CD8-positive, alpha-beta memory T cell (primary cell): ENCODE measurements at regions not wholly inside any gene's neighbourhood (a gene's known extent, or its start where the extent isn't known, plus 50 kb on each side); places are given as distances from the start of the nearest gene placed in this dataset.

Source experiments
- CTCF ChIA-PET: fragments of 350-600 bp; sonication (Branson Sonifier 250); formaldehyde crosslinking; loops from one replicate; lab custom pipeline; 2021; ENCODE audit warnings: antibody characterized with exemption; lab: Charles Lee
- POLR2A ChIA-PET: fragments of 350-600 bp; sonication (Branson Sonifier 250); formaldehyde crosslinking; loops from one replicate; lab custom pipeline; 2021; ENCODE audit warnings: antibody characterized with exemption; lab: Charles Lee
- DNase-seq, 5 donors: peaks; one replicate each; pipeline versions ENCODE4 v3.0.0 to v3.0.0-alpha.2; 2020 to 2022; ENCODE audit warnings: mixed read lengths in 1 of 5
- H3K27ac ChIP-seq: one replicate; pipeline ENCODE4 v1.7.0; 2013; ENCODE audit warnings: low read depth, mild to moderate bottlenecking, low read length, moderate library complexity
- H3K27me3 ChIP-seq: 2 replicates; pipeline ENCODE4 v1.7.0; 2013; ENCODE audit warnings: low read length, mild to moderate bottlenecking; ENCODE audit not compliant: insufficient read depth, poor library complexity, severe bottlenecking
- H3K36me3 ChIP-seq: 2 replicates; pipeline ENCODE4 v1.7.0; 2013; ENCODE audit warnings: mild to moderate bottlenecking, low read length, moderate library complexity; ENCODE audit not compliant: insufficient read depth
- H3K4me1 ChIP-seq: 2 replicates; pipeline ENCODE4 v1.7.0; 2013; ENCODE audit warnings: mild to moderate bottlenecking, low read length, moderate library complexity; ENCODE audit not compliant: insufficient read depth
- H3K4me3 ChIP-seq: 2 replicates; pipeline ENCODE4 v1.7.0; 2013; ENCODE audit warnings: mild to moderate bottlenecking, low read length
- H3K9me3 ChIP-seq: 2 replicates; pipeline ENCODE4 v1.7.0; 2013; ENCODE audit warnings: mild to moderate bottlenecking, low read length
- H3K27ac Mint-ChIP-seq, 8 donors: one replicate each; pipeline ENCODE4 v1.8.0; 2020 to 2021; ENCODE audit warnings: mixed read lengths in 8 of 8, mild to moderate bottlenecking in 6 of 8, inconsistent platforms in 3 of 8, moderate library complexity in 3 of 8
- H3K27me3 Mint-ChIP-seq, 2 donors: one replicate each; pipeline ENCODE4 v1.8.0; 2020 to 2021; ENCODE audit warnings: mixed read lengths in 2 of 2, mild to moderate bottlenecking in 1 of 2, moderate library complexity in 1 of 2
- H3K36me3 Mint-ChIP-seq, 3 donors: one replicate each; pipeline ENCODE4 v1.8.0; 2020 to 2021; ENCODE audit warnings: mixed read lengths in 3 of 3, inconsistent platforms in 1 of 3, mild to moderate bottlenecking in 1 of 3
- H3K4me1 Mint-ChIP-seq, 3 donors: one replicate each; pipeline ENCODE4 v1.8.0; 2020 to 2021; ENCODE audit warnings: mixed read lengths in 3 of 3, inconsistent platforms in 1 of 3, mild to moderate bottlenecking in 1 of 3
- H3K4me3 Mint-ChIP-seq, 7 donors: one replicate each; pipeline ENCODE4 v1.8.0; 2020 to 2021; ENCODE audit warnings: mixed read lengths in 7 of 7, mild to moderate bottlenecking in 6 of 7, moderate library complexity in 4 of 7, inconsistent platforms in 2 of 7
- H3K9me3 Mint-ChIP-seq, 5 donors: one replicate each; pipeline ENCODE4 v1.8.0; 2020 to 2022; ENCODE audit warnings: mixed read lengths in 5 of 5, mild to moderate bottlenecking in 3 of 5, moderate library complexity in 2 of 5, inconsistent platforms in 1 of 5

GRCh38 chr2:175401956-175402469 lies 220.5 kb upstream of the ATP5MC3 start:
- Histone ChIP-seq H3K27ac (no peak overlapping the region), H3K9me3 (no peaks in the 10 kb centered on the region), H3K27me3 (no peaks in the 10 kb centered on the region), H3K4me1 (no peaks in the 10 kb centered on the region), H3K4me3 (no peak overlapping the region), H3K36me3 (no peaks in the 10 kb centered on the region)
- DNase-seq: no peak
- H3K4me1 Mint-ChIP-seq: no peaks in the 10 kb centered on the region
- peaks cover 13 to 25% of the 10 kb centered on the region in 2 donors for H3K27me3 Mint-ChIP-seq
- ChIA-PET POLR2A (no interaction called here), CTCF (no interaction called here)
- H3K4me3 Mint-ChIP-seq: no peak overlapping the region
- H3K27ac Mint-ChIP-seq: no peak overlapping the region
- H3K9me3 Mint-ChIP-seq: no peaks in the 10 kb centered on the region
- H3K36me3 Mint-ChIP-seq: no peaks in the 10 kb centered on the region

GRCh38 chr2:175400975-175401374 lies 219.5 kb upstream of the ATP5MC3 start:
- Mint-ChIP-seq H3K4me1 (no peaks in the 10 kb centered on the region), H3K36me3 (no peaks in the 10 kb centered on the region), H3K4me3 (no peak overlapping the region), H3K27ac (no peak overlapping the region), H3K9me3 (no peaks in the 10 kb centered on the region), H3K27me3 (peaks cover 15 to 29% of the 10 kb centered on the region in 2 donors)
- POLR2A ChIA-PET: no interaction called here
- H3K36me3 ChIP-seq: no peaks in the 10 kb centered on the region
- no peak overlapping the region for H3K27ac ChIP-seq
- no peaks in the 10 kb centered on the region for H3K27me3 ChIP-seq
- H3K9me3 ChIP-seq: no peaks in the 10 kb centered on the region
- no peaks in the 10 kb centered on the region for H3K4me1 ChIP-seq
- H3K4me3 ChIP-seq: no peak overlapping the region
- no peak for DNase-seq
- CTCF ChIA-PET: no interaction called here

DNA sequence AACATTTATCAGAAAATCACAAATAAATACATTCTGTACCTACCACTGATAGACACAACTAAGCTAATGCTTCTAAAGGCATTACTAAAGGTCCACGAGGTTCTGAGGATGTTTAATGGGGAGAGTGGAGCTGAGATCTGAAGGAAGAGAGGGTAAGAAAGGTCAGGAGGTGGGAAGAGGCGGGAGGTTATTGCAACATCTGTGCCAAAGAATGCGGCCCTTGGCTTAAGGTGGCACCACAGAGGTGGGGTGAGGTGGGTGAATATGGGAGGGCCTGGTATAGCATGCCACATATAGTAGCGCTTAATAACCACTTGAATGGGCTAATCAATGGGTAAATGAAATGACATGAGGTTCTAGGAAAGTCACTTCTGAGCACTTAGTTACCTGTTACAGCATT lies 217.8 kb upstream of the ATP5MC3 start:
- Histone ChIP-seq H3K27ac (no peak overlapping the region), H3K4me1 (no peaks in the 10 kb centered on the region), H3K36me3 (no peaks in the 10 kb centered on the region), H3K4me3 (no peak overlapping the region), H3K9me3 (no peaks in the 10 kb centered on the region), H3K27me3 (no peaks in the 10 kb centered on the region)
- H3K27me3 Mint-ChIP-seq: peaks cover 12 to 27% of the 10 kb centered on the region in 2 donors
- no peaks in the 10 kb centered on the region for H3K36me3 Mint-ChIP-seq
- POLR2A ChIA-PET: no interaction called here
- H3K27ac Mint-ChIP-seq: no peak overlapping the region
- no peak for DNase-seq
- CTCF ChIA-PET: no interaction called here
- H3K4me3 Mint-ChIP-seq: no peak overlapping the region
- H3K9me3 Mint-ChIP-seq: no peaks in the 10 kb centered on the region
- H3K4me1 Mint-ChIP-seq: no peaks in the 10 kb centered on the region

GRCh38 chr2:175398848-175399247 lies 217.3 kb upstream of the ATP5MC3 start:
- no peak overlapping the region for H3K4me3 ChIP-seq
- Mint-ChIP-seq H3K36me3 (no peaks in the 10 kb centered on the region), H3K4me1 (no peaks in the 10 kb centered on the region), H3K27ac (no peak overlapping the region), H3K4me3 (no peak overlapping the region), H3K9me3 (no peaks in the 10 kb centered on the region), H3K27me3 (peaks cover 12 to 24% of the 10 kb centered on the region in 2 donors)
- ChIA-PET POLR2A (no interaction called here), CTCF (no interaction called here)
- DNase-seq: no peak
- no peaks in the 10 kb centered on the region for H3K36me3 ChIP-seq
- H3K27ac ChIP-seq: no peak overlapping the region
- no peaks in the 10 kb centered on the region for H3K4me1 ChIP-seq
- H3K27me3 ChIP-seq: no peaks in the 10 kb centered on the region
- H3K9me3 ChIP-seq: no peaks in the 10 kb centered on the region

GRCh38 chr2:175396696-175397095 lies 215.2 kb upstream of the ATP5MC3 start:
- Mint-ChIP-seq H3K27me3 (peaks cover 12 to 18% of the 10 kb centered on the region in 2 donors), H3K27ac (no peak overlapping the region), H3K9me3 (no peaks in the 10 kb centered on the region), H3K36me3 (no peaks in the 10 kb centered on the region), H3K4me3 (no peak overlapping the region), H3K4me1 (no peaks in the 10 kb centered on the region)
- Histone ChIP-seq H3K36me3 (no peaks in the 10 kb centered on the region), H3K4me3 (no peak overlapping the region), H3K9me3 (no peaks in the 10 kb centered on the region), H3K27ac (no peak overlapping the region), H3K4me1 (no peaks in the 10 kb centered on the region), H3K27me3 (no peaks in the 10 kb centered on the region)
- CTCF ChIA-PET: no interaction called here
- DNase-seq: no peak
- POLR2A ChIA-PET: no interaction called here

DNA sequence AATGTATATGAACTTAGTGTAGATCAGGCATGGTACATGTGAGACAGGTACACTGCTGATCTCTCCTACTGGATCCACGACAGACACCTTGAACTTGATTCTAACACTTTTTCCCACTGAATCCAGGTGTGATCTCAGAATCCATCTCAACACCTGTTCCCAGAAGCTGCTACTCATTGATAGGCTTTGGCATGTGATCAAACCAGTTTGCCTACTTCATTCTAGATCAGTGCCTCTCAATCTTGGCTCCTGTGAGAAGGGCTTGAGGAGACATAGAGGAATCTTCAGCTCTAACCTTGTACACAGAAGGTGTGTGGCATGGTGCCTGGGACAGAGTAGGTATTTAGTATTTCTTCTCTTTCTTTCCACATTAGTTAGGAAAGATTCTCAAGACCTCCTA lies 212.3 kb upstream of the ATP5MC3 start:
- no peak overlapping the region for H3K4me3 Mint-ChIP-seq
- ChIA-PET CTCF (no interaction called here), POLR2A (no interaction called here)
- peaks cover 5% of the 10 kb centered on the region in 2 donors for H3K27me3 Mint-ChIP-seq
- H3K36me3 Mint-ChIP-seq: no peaks in the 10 kb centered on the region
- no peaks in the 10 kb centered on the region for H3K4me1 ChIP-seq
- H3K9me3 Mint-ChIP-seq: no peaks in the 10 kb centered on the region
- no peak overlapping the region for H3K27ac ChIP-seq
- H3K4me3 ChIP-seq: no peak overlapping the region
- no peaks in the 10 kb centered on the region for H3K9me3 ChIP-seq
- no peak for DNase-seq
- no peaks in the 10 kb centered on the region for H3K36me3 ChIP-seq
- no peak overlapping the region for H3K27ac Mint-ChIP-seq
- H3K4me1 Mint-ChIP-seq: no peaks in the 10 kb centered on the region
- no peaks in the 10 kb centered on the region for H3K27me3 ChIP-seq

GRCh38 chr2:175383286-175383685 lies 201.8 kb upstream of the ATP5MC3 start:
- no peak for DNase-seq
- Histone ChIP-seq H3K27ac (no peak overlapping the region), H3K4me3 (no peak overlapping the region), H3K36me3 (no peaks in the 10 kb centered on the region), H3K4me1 (no peaks in the 10 kb centered on the region), H3K27me3 (no peaks in the 10 kb centered on the region), H3K9me3 (no peaks in the 10 kb centered on the region)
- ChIA-PET POLR2A (no interaction called here), CTCF (no interaction called here)
- Mint-ChIP-seq H3K4me1 (no peaks in the 10 kb centered on the region), H3K36me3 (peaks cover 0 to 7% (median 6%) of the 10 kb centered on the region in 3 donors), H3K27me3 (peaks cover 2 to 14% of the 10 kb centered on the region in 2 donors), H3K27ac (no peak overlapping the region), H3K4me3 (no peak overlapping the region), H3K9me3 (peaks cover 13 to 32% (median 27%) of the 10 kb centered on the region in 5 donors)

- Mint-ChIP-seq H3K27me3 (peaks cover 6 to 35% of the 10 kb centered on the region in 2 donors), H3K9me3 (no peaks in the 10 kb centered on the region)
- CTCF ChIA-PET: no interaction called here
These were observed 192.2 kb upstream of the ATP5MC3 start for GRCh38 chr2:175373729-175374128.

More at GRCh38 chr2:175373729-175374128, 192.2 kb upstream of the ATP5MC3 start:
- no peak for DNase-seq
- POLR2A ChIA-PET: no interaction called here
- Mint-ChIP-seq H3K36me3 (peaks cover 0 to 2% (median 0%) of the 10 kb centered on the region in 3 donors), H3K4me3 (no peak overlapping the region), H3K4me1 (no peaks in the 10 kb centered on the region), H3K27ac (no peak overlapping the region)
- Histone ChIP-seq H3K36me3 (no peaks in the 10 kb centered on the region), H3K27ac (no peak overlapping the region), H3K9me3 (no peaks in the 10 kb centered on the region), H3K4me1 (no peaks in the 10 kb centered on the region), H3K4me3 (no peak overlapping the region), H3K27me3 (no peaks in the 10 kb centered on the region)
